BLaER1 treated with 17β-estradiol and CSF1 and Interleukin-3, amounts not matched to agents 10 nM and 100 nM (cell line): ENCODE measurements at regions not wholly inside any gene's neighbourhood (a gene's known extent, or its start where the extent isn't known, plus 50 kb on each side); places are given as distances from the start of the nearest gene placed in this dataset.
A peak's percentile ranks its signal among the peaks of the same experiment; 100 is the strongest.

Experiments used
- H3K27ac ChIP-seq, 11 experiments: shearing (Covaris generic); formaldehyde crosslinking; 2 replicates each; pipeline ENCODE4 v1.8.1; 2022
- H3K27me3 ChIP-seq, 11 experiments: shearing (Covaris generic); formaldehyde crosslinking; 2 replicates each; pipeline ENCODE4 v1.8.1; 2022
- H3K36me3 ChIP-seq, 11 experiments: shearing (Covaris generic); formaldehyde crosslinking; 2 replicates each; pipeline ENCODE4 v1.8.1; 2022
- H3K4me1 ChIP-seq, 10 experiments: shearing (Covaris generic); formaldehyde crosslinking; 2 replicates each; pipeline ENCODE4 v1.8.1; 2022
- H3K4me2 ChIP-seq, 11 experiments: shearing (Covaris generic); formaldehyde crosslinking; 2 replicates each; pipeline ENCODE4 v1.8.1; 2022
- H3K4me3 ChIP-seq, 10 experiments: shearing (Covaris generic); formaldehyde crosslinking; 2 replicates each; pipeline ENCODE4 v1.8.1; 2022
- H3K9ac ChIP-seq, 11 experiments: shearing (Covaris generic); formaldehyde crosslinking; 2 replicates each; pipeline ENCODE4 v1.8.1; 2022
- H3K9me3 ChIP-seq, 11 experiments: shearing (Covaris generic); formaldehyde crosslinking; replicated peaks in 1 of 11; 2 replicates each; pipeline ENCODE4 v1.8.1; 2022
- H4K20me1 ChIP-seq, 11 experiments: shearing (Covaris generic); formaldehyde crosslinking; 2 replicates each; pipeline ENCODE4 v1.8.1; 2022
- Cebpa-rat ChIP-seq, 11 experiments: shearing (Covaris generic); IDR thresholded peaks; 2 replicates each; pipeline ENCODE4 v1.8.1; 2022

- Histone ChIP-seq H3K27me3 (peaks cover 0 to 7% (median 0%) of the 10 kb centered on the region in 11 experiments; a peak in 1 of 22 replicates), H3K4me1 (peaks cover 0 to 11% (median 7%) of the 10 kb centered on the region in 10 experiments; a peak in 10 of 20 replicates), H3K4me2 (no peak overlapping the region), H3K9me3 (peaks cover 0 to 19% (median 8%) of the 10 kb centered on the region in 11 experiments; a peak in 13 of 22 replicates), H3K9ac (no peak overlapping the region), H3K27ac (no peak overlapping the region), H4K20me1 (no peaks in the 10 kb centered on the region), H3K36me3 (no peaks in the 10 kb centered on the region), H3K4me3 (no peak overlapping the region)
- no peak for TF ChIP-seq Cebpa-rat (IDR thresholded peaks at IDR 0.05)
Observed at GRCh38 chr13:80559944-80560343, 219.0 kb upstream of the SPRY2 start.

- Histone ChIP-seq H3K27ac (no peak overlapping the region), H3K27me3 (peaks cover 0 to 14% (median 0%) of the 10 kb centered on the region in 11 experiments; a peak in 4 of 22 replicates), H4K20me1 (no peaks in the 10 kb centered on the region), H3K9ac (no peak overlapping the region), H3K36me3 (no peaks in the 10 kb centered on the region), H3K4me2 (no peak overlapping the region), H3K9me3 (peaks cover 0 to 19% (median 8%) of the 10 kb centered on the region in 11 experiments; a peak in 13 of 22 replicates), H3K4me1 (peaks cover 0 to 9% (median 7%) of the 10 kb centered on the region in 10 experiments; a peak in 12 of 20 replicates), H3K4me3 (no peak overlapping the region)
- no peak for TF ChIP-seq Cebpa-rat (IDR thresholded peaks at IDR 0.05)
Observed at GRCh38 chr13:80558074-80558473, 217.1 kb upstream of the SPRY2 start.

GRCh38 chr13:80555796-80556678, 215.1 kb upstream of the SPRY2 start:
- peaks cover 6 to 22% (median 12%) of the 10 kb centered on the region in 10 experiments; a peak in 15 of 20 replicates for H3K4me1 ChIP-seq
- no peak overlapping the region for H3K27ac ChIP-seq
- H3K4me2 ChIP-seq = no peak overlapping the region
- peaks cover 0 to 18% (median 0%) of the 10 kb centered on the region in 11 experiments; a peak in 4 of 22 replicates for H3K27me3 ChIP-seq
- no peak overlapping the region for H3K9ac ChIP-seq
- no peak for TF ChIP-seq Cebpa-rat (IDR thresholded peaks at IDR 0.05)
- no peaks in the 10 kb centered on the region; a peak in 1 of 22 replicates for H4K20me1 ChIP-seq
- peaks cover 0 to 19% (median 8%) of the 10 kb centered on the region in 11 experiments; a peak in 13 of 22 replicates for H3K9me3 ChIP-seq
- no peaks in the 10 kb centered on the region for H3K36me3 ChIP-seq
- no peak overlapping the region for H3K4me3 ChIP-seq

- H3K27ac ChIP-seq = no peak overlapping the region
- H3K9ac ChIP-seq = no peak overlapping the region
- peaks cover 0 to 40% (median 0%) of the 10 kb centered on the region in 11 experiments; a peak in 4 of 22 replicates for H3K27me3 ChIP-seq
- H3K36me3 ChIP-seq = no peaks in the 10 kb centered on the region
- no peaks in the 10 kb centered on the region; a peak in 1 of 22 replicates for H4K20me1 ChIP-seq
- no peak overlapping the region for H3K4me3 ChIP-seq
- peaks cover 0 to 5% (median under 1%) of the 10 kb centered on the region in 11 experiments; a peak in 2 of 22 replicates for H3K9me3 ChIP-seq
- H3K4me2 ChIP-seq = peak overlapping the region in 1 of 11 experiments; percentile 29; a peak in 1 of 22 replicates
- peaks cover 8 to 26% (median 15%) of the 10 kb centered on the region in 10 experiments; a peak in 15 of 20 replicates for H3K4me1 ChIP-seq
- TF ChIP-seq Cebpa-rat (IDR thresholded peaks at IDR 0.05) = no peak
Observed at GRCh38 chr13:80552851-80553440, 212.0 kb upstream of the SPRY2 start.

- H4K20me1 ChIP-seq = no peaks in the 10 kb centered on the region; a peak in 1 of 22 replicates
- H3K4me2 ChIP-seq = peak overlapping the region in 10 of 11 experiments; percentile 5 to 64 (median 32); a peak in 13 of 22 replicates
- no peak for TF ChIP-seq Cebpa-rat (IDR thresholded peaks at IDR 0.05)
- H3K36me3 ChIP-seq = no peaks in the 10 kb centered on the region
- H3K27ac ChIP-seq = peak overlapping the region in 3 of 11 experiments; percentile 21 to 35 (median 30); a peak in 3 of 22 replicates
- peaks cover 0 to 49% (median 0%) of the 10 kb centered on the region in 11 experiments; a peak in 4 of 22 replicates for H3K27me3 ChIP-seq
- no peaks in the 10 kb centered on the region for H3K9me3 ChIP-seq
- H3K4me1 ChIP-seq = peaks cover 8 to 26% (median 15%) of the 10 kb centered on the region in 10 experiments; a peak in 15 of 20 replicates
- H3K4me3 ChIP-seq = no peak overlapping the region
- H3K9ac ChIP-seq = no peak overlapping the region
Observed at GRCh38 chr13:80551650-80552497, 210.9 kb upstream of the SPRY2 start.

- TF ChIP-seq Cebpa-rat (IDR thresholded peaks at IDR 0.05) = no peak
- Histone ChIP-seq H3K36me3 (no peaks in the 10 kb centered on the region), H4K20me1 (no peaks in the 10 kb centered on the region; a peak in 1 of 22 replicates), H3K9ac (no peak overlapping the region), H3K4me3 (no peak overlapping the region), H3K4me1 (peaks cover 8 to 26% (median 15%) of the 10 kb centered on the region in 10 experiments; a peak in 15 of 20 replicates), H3K27ac (0 out of 22 replicates have a peak overlapping the region, but pooled peaks of 1 of the 11 experiments have one; percentile 35), H3K27me3 (peaks cover 0 to 55% (median 0%) of the 10 kb centered on the region in 11 experiments; a peak in 4 of 22 replicates), H3K9me3 (no peaks in the 10 kb centered on the region), H3K4me2 (peak overlapping the region in 7 of 11 experiments; percentile 10 to 64 (median 48); a peak in 10 of 22 replicates)
Observed at GRCh38 chr13:80550971-80551441, 210.1 kb upstream of the SPRY2 start.

GRCh38 chr13:80548915-80549314, 208.0 kb upstream of the SPRY2 start:
- Histone ChIP-seq H3K27me3 (peaks cover 0 to 62% (median 0%) of the 10 kb centered on the region in 11 experiments; a peak in 4 of 22 replicates), H4K20me1 (no peaks in the 10 kb centered on the region; a peak in 1 of 22 replicates), H3K9me3 (no peaks in the 10 kb centered on the region), H3K4me3 (no peak overlapping the region), H3K36me3 (no peaks in the 10 kb centered on the region), H3K4me2 (no peak overlapping the region), H3K27ac (no peak overlapping the region), H3K4me1 (peaks cover 8 to 26% (median 15%) of the 10 kb centered on the region in 10 experiments; a peak in 15 of 20 replicates), H3K9ac (no peak overlapping the region)
- no peak for TF ChIP-seq Cebpa-rat (IDR thresholded peaks at IDR 0.05)
